CD14-positive monocyte (primary cell): ENCODE measurements at regions not wholly inside any gene's neighbourhood (a gene's known extent, or its start where the extent isn't known, plus 50 kb on each side); places are given as distances from the start of the nearest gene placed in this dataset.

Experiments used
- DNase-seq, 3 donors: peaks; one replicate each; pipeline ENCODE4 v3.0.0-alpha.2; 2011 to 2022
- H2AFZ ChIP-seq: 2 replicates; pipeline ENCODE4 v1.6.0; 2012; ENCODE audit warnings: mild to moderate bottlenecking, low read depth, low read length, inconsistent platforms; ENCODE audit not compliant: insufficient read depth, poor library complexity, severe bottlenecking
- H3K27ac ChIP-seq, 2 donors: 1 replicate in 1 of 2; 2 replicates in 1 of 2; pipeline ENCODE4 v1.5.1; 2012 to 2013; ENCODE audit warnings: low read length in 2 of 2, control low read depth in 1 of 2, inconsistent platforms in 1 of 2, low read depth in 1 of 2, mild to moderate bottlenecking in 1 of 2
- H3K27me3 ChIP-seq, 2 donors: one replicate each; pipeline versions ENCODE4 v1.6.0 to v1.6.1; 2011 to 2013; ENCODE audit warnings: low read length in 2 of 2; ENCODE audit not compliant: control insufficient read depth in 2 of 2, insufficient read depth in 2 of 2
- H3K36me3 ChIP-seq, 2 donors: replicated peaks in 1 of 2; 1 replicate in 1 of 2; 2 replicates in 1 of 2; pipeline versions ENCODE4 v1.5.1 to v1.6.1; 2012 to 2013; ENCODE audit warnings: low read length in 2 of 2, control low read depth in 1 of 2, inconsistent platforms in 1 of 2, mild to moderate bottlenecking in 1 of 2; ENCODE audit not compliant: insufficient read depth in 2 of 2, control insufficient read depth in 1 of 2
- H3K4me1 ChIP-seq, 2 donors: 1 replicate in 1 of 2; 2 replicates in 1 of 2; pipeline versions ENCODE4 v1.5.1 to v1.6.1; 2012 to 2013; ENCODE audit warnings: low read length in 2 of 2, control low read depth in 1 of 2, inconsistent platforms in 1 of 2, mild to moderate bottlenecking in 1 of 2, moderate library complexity in 1 of 2; ENCODE audit not compliant: insufficient read depth in 2 of 2, control insufficient read depth in 1 of 2
- H3K4me2 ChIP-seq: replicated peaks from 2 replicates; pipeline ENCODE3; 2012; ENCODE audit warnings: low read length, moderate library complexity, mild to moderate bottlenecking; ENCODE audit not compliant: poor library complexity, severe bottlenecking; ENCODE audit errors: extremely low read depth
- H3K4me3 ChIP-seq, 3 experiments: fragments of 200-600 bp in 1 of 3; sonication (generic) in 1 of 3; replicated peaks in 1 of 3; 1 replicate in 2 of 3; 2 replicates in 1 of 3; pipeline ENCODE4 v1.5.1; 2011 to 2013; ENCODE audit warnings: low read length in 3 of 3, mild to moderate bottlenecking in 3 of 3, control low read depth in 2 of 3, low read depth in 2 of 3, inconsistent platforms in 1 of 3, moderate library complexity in 1 of 3
- H3K79me2 ChIP-seq: 2 replicates; pipeline ENCODE4 v1.6.0; 2012; ENCODE audit warnings: mild to moderate bottlenecking, control low read depth, inconsistent platforms, low read length, moderate library complexity; ENCODE audit not compliant: insufficient read depth
- H3K9ac ChIP-seq: 2 replicates; pipeline ENCODE4 v1.6.0; 2017; ENCODE audit warnings: low read length, mild to moderate bottlenecking; ENCODE audit not compliant: insufficient read depth, poor library complexity, severe bottlenecking
- H3K9me3 ChIP-seq, 2 donors: replicated peaks in 1 of 2; 1 replicate in 1 of 2; 2 replicates in 1 of 2; pipeline versions ENCODE4 v1.5.1 to v1.6.1; 2012 to 2013; ENCODE audit warnings: low read length in 2 of 2, control low read depth in 1 of 2; ENCODE audit not compliant: control insufficient read depth in 1 of 2, insufficient read depth in 1 of 2
- H4K20me1 ChIP-seq: 2 replicates; pipeline ENCODE4 v1.6.0; 2012; ENCODE audit warnings: mild to moderate bottlenecking, low read length, control low read depth, moderate library complexity; ENCODE audit not compliant: insufficient read depth
- H3K27ac Mint-ChIP-seq, 7 donors: one replicate each; pipeline ENCODE4 v1.8.0; 2020; ENCODE audit warnings: mild to moderate bottlenecking in 7 of 7, mixed read lengths in 7 of 7, moderate library complexity in 6 of 7, inconsistent platforms in 2 of 7
- H3K27me3 Mint-ChIP-seq, 3 donors: one replicate each; pipeline ENCODE4 v1.8.0; 2021 to 2022; ENCODE audit warnings: low read depth in 3 of 3, mild to moderate bottlenecking in 3 of 3, mixed read lengths in 3 of 3, moderate library complexity in 3 of 3, inconsistent platforms in 1 of 3
- H3K36me3 Mint-ChIP-seq, 2 donors: one replicate each; pipeline ENCODE4 v1.8.0; 2020; ENCODE audit warnings: mixed read lengths in 2 of 2, inconsistent platforms in 1 of 2, mild to moderate bottlenecking in 1 of 2
- H3K4me1 Mint-ChIP-seq: one replicate; pipeline ENCODE4 v1.8.0; 2020; ENCODE audit warnings: mild to moderate bottlenecking, mixed read lengths
- H3K4me3 Mint-ChIP-seq, 2 donors: one replicate each; pipeline ENCODE4 v1.8.0; 2020; ENCODE audit warnings: mild to moderate bottlenecking in 2 of 2, mixed read lengths in 2 of 2, moderate library complexity in 1 of 2
- H3K9me3 Mint-ChIP-seq, 7 donors: one replicate each; pipeline ENCODE4 v1.8.0; 2020 to 2022; ENCODE audit warnings: mixed read lengths in 7 of 7, mild to moderate bottlenecking in 6 of 7, moderate library complexity in 6 of 7, inconsistent platforms in 2 of 7
- CTCF ChIP-seq: fragments of 200-600 bp; IDR thresholded peaks from one replicate; pipeline ENCODE4 v1.8.0; 2022; ENCODE audit warnings: antibody characterized with exemption, mild to moderate bottlenecking
- WGBS: methylation state at CpG from one replicate; pipeline ENCODE4 v1.1.5; 2013; ENCODE audit warnings: missing lambda C conversion rate; ENCODE audit not compliant: insufficient coverage; 5-methylcytosine and 5-hydroxymethylcytosine counted together
- intact Hi-C, 2 donors: fragments of 100-400 bp; cut with micrococcal nuclease; formaldehyde crosslinking; loops; one replicate each; pipeline versions ENCODE4 v1.15.0 to v1.15.1; 2023

- no peak overlapping the region for H3K4me3 Mint-ChIP-seq
- Histone ChIP-seq H4K20me1 (no peaks in the 10 kb centered on the region), H3K27ac (no peak overlapping the region), H3K27me3 (no peaks in the 10 kb centered on the region), H3K9ac (no peak overlapping the region), H3K36me3 (no peaks in the 10 kb centered on the region), H3K9me3 (peaks cover 4 to 7% of the 10 kb centered on the region in 2 donors), H3K4me1 (no peaks in the 10 kb centered on the region), H3K4me3 (no peak overlapping the region), H3K79me2 (no peaks in the 10 kb centered on the region), H3K4me2 (no peak overlapping the region), H2AFZ (no peak overlapping the region)
- no peak overlapping the region for H3K27ac Mint-ChIP-seq
- intact Hi-C loops = no loop called here
- no peak for DNase-seq
- H3K9me3 Mint-ChIP-seq = peaks cover 0 to 6% (median 3%) of the 10 kb centered on the region in 7 donors
- TF ChIP-seq CTCF = no peak
- H3K27me3 Mint-ChIP-seq = no peaks in the 10 kb centered on the region
- 79% methylated on average over 5 of the region's 8 CpGs for WGBS
- no peaks in the 10 kb centered on the region for H3K4me1 Mint-ChIP-seq
- no peaks in the 10 kb centered on the region for H3K36me3 Mint-ChIP-seq
Measured at GRCh38 chr15:53880357-53880756, 97.9 kb upstream of the UNC13C start.

GRCh38 chr15:53875711-53876110, 102.5 kb upstream of the UNC13C start:
- H3K4me3 Mint-ChIP-seq = no peak overlapping the region
- Histone ChIP-seq H3K9me3 (peaks cover 4 to 17% of the 10 kb centered on the region in 2 donors), H2AFZ (no peak overlapping the region), H3K4me3 (no peak overlapping the region), H3K36me3 (no peaks in the 10 kb centered on the region), H3K79me2 (no peaks in the 10 kb centered on the region), H3K27me3 (no peaks in the 10 kb centered on the region), H4K20me1 (no peaks in the 10 kb centered on the region), H3K27ac (no peak overlapping the region), H3K4me2 (no peak overlapping the region), H3K4me1 (no peaks in the 10 kb centered on the region), H3K9ac (no peak overlapping the region)
- intact Hi-C loops = no loop called here
- H3K9me3 Mint-ChIP-seq = peaks cover 4 to 15% (median 10%) of the 10 kb centered on the region in 7 donors
- TF ChIP-seq CTCF = no peak
- no peaks in the 10 kb centered on the region for H3K27me3 Mint-ChIP-seq
- H3K4me1 Mint-ChIP-seq = no peaks in the 10 kb centered on the region
- DNase-seq = no peak
- WGBS = 100% methylated on average over 1 of the region's 2 CpGs
- no peaks in the 10 kb centered on the region for H3K36me3 Mint-ChIP-seq
- H3K27ac Mint-ChIP-seq = no peak overlapping the region
